Smooth muscle cell (in vitro differentiated cells): ENCODE measurements at regions not wholly inside any gene's neighbourhood (a gene's known extent, or its start where the extent isn't known, plus 50 kb on each side); places are given as distances from the start of the nearest gene placed in this dataset.

Experiments
- DNase-seq: peaks from one replicate; lab custom pipeline; 2025; ENCODE audit not compliant: unreplicated experiment; lab: John Stamatoyannopoulos, UW
- H2AFZ ChIP-seq: fragments of 200-600 bp; sonication (generic); 2 replicates; pipeline ENCODE4 v1.6.0; 2016; ENCODE audit warnings: antibody characterized with exemption, low read depth, mild to moderate bottlenecking
- H3F3A ChIP-seq: fragments of 200-600 bp; sonication (generic); 2 replicates; pipeline ENCODE4 v1.6.0; 2017; ENCODE audit warnings: antibody characterized with exemption, low read depth
- H3K27ac ChIP-seq: fragments of 200-600 bp; sonication (generic); 2 replicates; pipeline ENCODE4 v1.5.1; 2016; ENCODE audit warnings: low read depth, mild to moderate bottlenecking
- H3K27me3 ChIP-seq: fragments of 200-600 bp; sonication (generic); 2 replicates; pipeline ENCODE4 v1.6.1; 2016; ENCODE audit warnings: low read depth, mild to moderate bottlenecking
- H3K36me3 ChIP-seq: fragments of 200-600 bp; sonication (generic); 2 replicates; pipeline ENCODE4 v1.5.1; 2016; ENCODE audit warnings: low read depth
- H3K4me1 ChIP-seq: fragments of 200-600 bp; sonication (generic); 2 replicates; pipeline ENCODE4 v1.5.1; 2016; ENCODE audit warnings: low read depth
- H3K4me2 ChIP-seq: fragments of 200-600 bp; sonication (generic); 2 replicates; pipeline ENCODE4 v1.6.0; 2016; ENCODE audit warnings: mild to moderate bottlenecking
- H3K4me3 ChIP-seq: fragments of 200-600 bp; sonication (generic); 2 replicates; pipeline ENCODE4 v1.5.1; 2016; ENCODE audit warnings: mild to moderate bottlenecking
- H3K79me2 ChIP-seq: fragments of 200-600 bp; sonication (generic); 2 replicates; pipeline ENCODE4 v1.6.0; 2016; ENCODE audit warnings: low read depth, mild to moderate bottlenecking
- H3K9ac ChIP-seq: fragments of 200-600 bp; sonication (generic); 2 replicates; pipeline ENCODE4 v1.6.0; 2016; ENCODE audit warnings: low read depth
- H3K9me3 ChIP-seq: fragments of 200-600 bp; sonication (generic); replicated peaks from 2 replicates; pipeline ENCODE4 v1.5.1; 2016; ENCODE audit warnings: low read depth
- H4K20me1 ChIP-seq: fragments of 200-600 bp; sonication (generic); 2 replicates; pipeline ENCODE4 v1.6.0; 2016; ENCODE audit warnings: low read depth
- WGBS: methylation state at CpG from one replicate; pipeline ENCODE4 v1.1.7; 2016; ENCODE audit warnings: low lambda C conversion rate; 5-methylcytosine and 5-hydroxymethylcytosine counted together
- TF ChIP-seq, protein P1 (sequence below): fragments of 200-600 bp; sonication (generic); IDR thresholded peaks from 2 replicates; pipeline ENCODE4 v1.5.1; 2017; ENCODE audit warnings: borderline replicate concordance, mild to moderate bottlenecking, antibody characterized with exemption; ENCODE audit not compliant: insufficient read depth, poor library complexity, severe bottlenecking

DNA sequence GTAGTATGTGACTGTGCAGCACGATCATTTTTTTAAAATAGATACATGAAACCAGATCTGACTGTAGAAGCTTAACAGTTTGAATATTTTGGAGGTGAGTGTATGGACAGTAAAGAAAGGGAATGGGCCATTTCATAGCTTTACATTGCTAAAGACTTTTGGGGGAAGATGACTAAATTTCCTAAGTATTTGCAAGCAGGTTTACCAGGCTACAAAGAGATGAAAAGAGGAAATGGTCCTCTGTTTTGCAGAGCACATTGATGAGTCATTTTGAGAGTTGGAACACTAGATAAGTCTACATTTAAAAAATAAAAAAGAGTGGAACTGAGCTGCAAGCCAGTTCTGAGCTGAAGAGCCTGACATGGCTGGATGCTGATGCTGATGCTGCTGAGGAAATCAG lies 115.7 kb upstream of the LRATD1 start:
- Histone ChIP-seq H3K36me3 (no peaks in the 10 kb centered on the region), H3F3A (no peaks in the 10 kb centered on the region), H3K27me3 (no peaks in the 10 kb centered on the region), H2AFZ (no peak overlapping the region), H3K79me2 (no peaks in the 10 kb centered on the region), H3K9ac (no peak overlapping the region), H4K20me1 (no peaks in the 10 kb centered on the region), H3K4me1 (peaks cover 9% of the 10 kb centered on the region), H3K9me3 (no peaks in the 10 kb centered on the region), H3K27ac (peak overlapping the region; percentile 4), H3K4me2 (no peak overlapping the region), H3K4me3 (no peak overlapping the region)
- DNase-seq, result no peak
- WGBS, result 30% methylated on average over 1 of the region's 1 CpG
- TF ChIP-seq, protein P1, sequence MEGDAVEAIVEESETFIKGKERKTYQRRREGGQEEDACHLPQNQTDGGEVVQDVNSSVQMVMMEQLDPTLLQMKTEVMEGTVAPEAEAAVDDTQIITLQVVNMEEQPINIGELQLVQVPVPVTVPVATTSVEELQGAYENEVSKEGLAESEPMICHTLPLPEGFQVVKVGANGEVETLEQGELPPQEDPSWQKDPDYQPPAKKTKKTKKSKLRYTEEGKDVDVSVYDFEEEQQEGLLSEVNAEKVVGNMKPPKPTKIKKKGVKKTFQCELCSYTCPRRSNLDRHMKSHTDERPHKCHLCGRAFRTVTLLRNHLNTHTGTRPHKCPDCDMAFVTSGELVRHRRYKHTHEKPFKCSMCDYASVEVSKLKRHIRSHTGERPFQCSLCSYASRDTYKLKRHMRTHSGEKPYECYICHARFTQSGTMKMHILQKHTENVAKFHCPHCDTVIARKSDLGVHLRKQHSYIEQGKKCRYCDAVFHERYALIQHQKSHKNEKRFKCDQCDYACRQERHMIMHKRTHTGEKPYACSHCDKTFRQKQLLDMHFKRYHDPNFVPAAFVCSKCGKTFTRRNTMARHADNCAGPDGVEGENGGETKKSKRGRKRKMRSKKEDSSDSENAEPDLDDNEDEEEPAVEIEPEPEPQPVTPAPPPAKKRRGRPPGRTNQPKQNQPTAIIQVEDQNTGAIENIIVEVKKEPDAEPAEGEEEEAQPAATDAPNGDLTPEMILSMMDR, result no peak

DNA sequence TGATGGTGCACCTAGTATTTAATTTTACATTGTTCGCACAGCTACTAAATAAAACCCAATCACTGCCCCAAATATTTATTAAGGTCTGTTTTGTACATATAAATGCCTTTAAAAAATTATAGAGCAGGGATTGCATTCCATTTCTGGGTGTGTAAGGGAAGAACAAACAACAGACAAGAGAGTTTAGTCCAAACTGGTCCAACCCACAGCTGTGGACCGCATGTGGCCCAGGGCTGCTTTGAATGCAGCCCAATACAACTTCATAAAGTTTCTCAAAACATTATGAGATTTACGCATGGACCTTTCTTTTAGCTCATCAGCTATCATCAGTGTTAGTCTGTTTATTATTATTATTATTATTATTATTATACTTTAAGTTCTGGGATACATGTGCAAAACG lies 114.8 kb upstream of the LRATD1 start:
- Histone ChIP-seq H4K20me1 (no peaks in the 10 kb centered on the region), H3K27me3 (no peaks in the 10 kb centered on the region), H3K9me3 (no peaks in the 10 kb centered on the region), H3K9ac (no peak overlapping the region), H2AFZ (no peak overlapping the region), H3K4me3 (no peak overlapping the region), H3K79me2 (no peaks in the 10 kb centered on the region), H3K27ac (peak overlapping the region; percentile 4), H3K36me3 (no peaks in the 10 kb centered on the region), H3K4me2 (no peak overlapping the region), H3K4me1 (peaks cover 9% of the 10 kb centered on the region), H3F3A (no peaks in the 10 kb centered on the region)
- WGBS, result 96% methylated on average over 4 of the region's 4 CpGs
- TF ChIP-seq, protein P1, result no peak
- no peak for DNase-seq

DNA sequence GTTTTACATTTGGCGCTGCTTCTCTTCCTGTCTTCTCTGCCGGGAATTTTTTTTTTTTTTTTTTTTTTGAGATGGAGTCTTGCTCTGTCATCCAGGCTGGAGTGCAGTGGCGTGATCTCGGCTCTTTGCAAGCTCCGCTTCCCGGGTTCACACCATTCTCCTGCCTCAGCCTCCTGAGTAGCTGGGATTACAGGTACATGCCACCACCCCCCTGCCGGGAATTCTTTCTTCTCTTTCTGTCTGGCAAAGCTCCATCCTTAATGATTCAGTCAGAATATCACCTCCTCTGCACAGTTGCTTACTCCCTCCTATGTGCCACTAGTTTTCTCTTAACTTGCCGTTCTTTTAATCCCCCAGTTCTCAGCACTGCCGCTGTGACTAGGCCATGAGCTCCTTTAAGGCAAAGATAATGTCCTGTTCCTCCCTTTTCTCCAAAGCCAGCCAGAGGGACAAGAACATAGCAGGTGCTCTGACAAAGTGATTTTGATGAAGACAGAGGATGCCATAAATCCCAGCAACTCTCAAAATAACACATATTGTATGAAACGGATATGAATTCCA lies 112.1 kb upstream of the LRATD1 start:
- Histone ChIP-seq H3K9me3 (no peaks in the 10 kb centered on the region), H3K9ac (no peak overlapping the region), H3K4me1 (no peaks in the 10 kb centered on the region), H3K4me3 (no peak overlapping the region), H4K20me1 (no peaks in the 10 kb centered on the region), H3K27me3 (no peaks in the 10 kb centered on the region), H3F3A (no peaks in the 10 kb centered on the region), H3K27ac (no peak overlapping the region), H3K4me2 (no peak overlapping the region), H2AFZ (no peak overlapping the region), H3K36me3 (no peaks in the 10 kb centered on the region), H3K79me2 (no peaks in the 10 kb centered on the region)
- WGBS, result 91% methylated on average over 9 of the region's 10 CpGs
- TF ChIP-seq, protein P1, result no peak
- DNase-seq, result no peak
